Endothelial cell (in vitro differentiated cells): ENCODE measurements at regions not wholly inside any gene's neighbourhood (a gene's known extent, or its start where the extent isn't known, plus 50 kb on each side); places are given as distances from the start of the nearest gene placed in this dataset.

Experiments used
- DNase-seq: peaks from one replicate; pipeline ENCODE4 v3.0.0; 2021; ENCODE audit warnings: low spot score
- H3K27ac Mint-ChIP-seq: one replicate; pipeline ENCODE4 v1.8.0; 2021; ENCODE audit warnings: mixed read lengths, inconsistent platforms; ENCODE audit not compliant: unreplicated experiment
- H3K27me3 Mint-ChIP-seq: one replicate; pipeline ENCODE4 v1.8.0; 2021; ENCODE audit warnings: mild to moderate bottlenecking, moderate library complexity, mixed read lengths, inconsistent platforms; ENCODE audit not compliant: unreplicated experiment
- H3K36me3 Mint-ChIP-seq: one replicate; pipeline ENCODE4 v1.8.0; 2021; ENCODE audit warnings: mild to moderate bottlenecking, low read depth, mixed read lengths, inconsistent platforms; ENCODE audit not compliant: unreplicated experiment
- H3K4me1 Mint-ChIP-seq: one replicate; pipeline ENCODE4 v1.8.0; 2021; ENCODE audit warnings: mild to moderate bottlenecking, mixed read lengths, inconsistent platforms; ENCODE audit not compliant: unreplicated experiment
- H3K4me3 Mint-ChIP-seq: one replicate; pipeline ENCODE4 v1.8.0; 2021; ENCODE audit warnings: mild to moderate bottlenecking, mixed read lengths, inconsistent platforms; ENCODE audit not compliant: unreplicated experiment
- H3K9me3 Mint-ChIP-seq: one replicate; pipeline ENCODE4 v1.8.0; 2021; ENCODE audit warnings: mixed read lengths, inconsistent platforms; ENCODE audit not compliant: unreplicated experiment
- CTCF ChIP-seq: fragments of 200-600 bp; sonication (generic); IDR thresholded peaks from one replicate; pipeline ENCODE4 v1.5.0; 2021; ENCODE audit warnings: antibody characterized with exemption; ENCODE audit not compliant: unreplicated experiment

GRCh38 chr13:100921139-100921538 is 246.5 kb upstream of the TMTC4 start:
- Mint-ChIP-seq H3K4me1 (no peaks in the 10 kb centered on the region), H3K27ac (no peak overlapping the region), H3K9me3 (no peaks in the 10 kb centered on the region), H3K27me3 (peaks cover 2% of the 10 kb centered on the region), H3K4me3 (no peak overlapping the region), H3K36me3 (no peaks in the 10 kb centered on the region)
- DNase-seq, result no peak
- TF ChIP-seq CTCF, result no peak

- no peaks in the 10 kb centered on the region for H3K27me3 Mint-ChIP-seq
- H3K9me3 Mint-ChIP-seq, result no peaks in the 10 kb centered on the region
- no peak overlapping the region for H3K4me3 Mint-ChIP-seq
- H3K36me3 Mint-ChIP-seq, result no peaks in the 10 kb centered on the region
- TF ChIP-seq CTCF, result no peak
- H3K4me1 Mint-ChIP-seq, result no peaks in the 10 kb centered on the region
- no peak for DNase-seq
- H3K27ac Mint-ChIP-seq, result no peak overlapping the region
Observed at GRCh38 chr13:100917011-100917410, 242.4 kb upstream of the TMTC4 start.

- Mint-ChIP-seq H3K36me3 (no peaks in the 10 kb centered on the region), H3K9me3 (no peaks in the 10 kb centered on the region), H3K4me1 (peaks cover 5% of the 10 kb centered on the region), H3K4me3 (no peak overlapping the region), H3K27me3 (peaks cover 4% of the 10 kb centered on the region), H3K27ac (no peak overlapping the region)
- DNase-seq, result no peak
- no peak for TF ChIP-seq CTCF
Observed at GRCh38 chr13:100913143-100913542, 238.5 kb upstream of the TMTC4 start.

- no peak for TF ChIP-seq CTCF
- H3K9me3 Mint-ChIP-seq, result no peaks in the 10 kb centered on the region
- H3K27me3 Mint-ChIP-seq, result no peaks in the 10 kb centered on the region
- H3K27ac Mint-ChIP-seq, result no peak overlapping the region
- no peak for DNase-seq
- H3K4me1 Mint-ChIP-seq, result peaks cover 5% of the 10 kb centered on the region
- H3K4me3 Mint-ChIP-seq, result no peak overlapping the region
- no peaks in the 10 kb centered on the region for H3K36me3 Mint-ChIP-seq
Observed at GRCh38 chr13:100904293-100904976, 229.8 kb upstream of the TMTC4 start.

- DNase-seq, result no peak
- Mint-ChIP-seq H3K4me3 (no peak overlapping the region), H3K27me3 (no peaks in the 10 kb centered on the region), H3K36me3 (no peaks in the 10 kb centered on the region), H3K9me3 (no peaks in the 10 kb centered on the region), H3K27ac (no peak overlapping the region), H3K4me1 (no peaks in the 10 kb centered on the region)
- TF ChIP-seq CTCF, result no peak
Observed at GRCh38 chr13:100899720-100900316, 225.2 kb upstream of the TMTC4 start.
